SK-N-SH treated with all-trans-retinoic acid at 6 μM for 48 hours (cell line): ENCODE measurements at regions not wholly inside any gene's neighbourhood (a gene's known extent, or its start where the extent isn't known, plus 50 kb on each side); places are given as distances from the start of the nearest gene placed in this dataset.
A peak's percentile ranks its signal among the peaks of the same experiment; 100 is the strongest.

Experiments used
- ATAC-seq: fragments of 200-7000 bp; cut with Tn5 transposase; 3 replicates; pipeline ENCODE4 v1.9.1; 2020; ENCODE audit warnings: mild to moderate bottlenecking, moderate library complexity
- ARNTL ChIP-seq: fragments of 450-650 bp; formaldehyde crosslinking; IDR thresholded peaks from 2 replicates; pipeline ENCODE4 v1.5.0; 2020; ENCODE audit warnings: low read depth, mild to moderate bottlenecking, moderate library complexity, borderline replicate concordance
- CSDC2 ChIP-seq: fragments of 250-450 bp; sonication (Bioruptor Pico); IDR thresholded peaks from 2 replicates; pipeline ENCODE4 v1.5.0; 2020; ENCODE audit warnings: mild to moderate bottlenecking, moderate library complexity
- ESRRG ChIP-seq: fragments of 250-450 bp; sonication (Bioruptor Pico); IDR thresholded peaks from 2 replicates; pipeline ENCODE4 v1.6.1; 2021; ENCODE audit warnings: mild to moderate bottlenecking
- ISL1 ChIP-seq: fragments of 250-450 bp; sonication (Bioruptor Pico); IDR thresholded peaks from 2 replicates; pipeline ENCODE4 v2.1.2; 2022; ENCODE audit warnings: mild to moderate bottlenecking, moderate library complexity
- OSR1 ChIP-seq: fragments of 250-450 bp; sonication (Bioruptor Pico); IDR thresholded peaks from 2 replicates; pipeline ENCODE4 v1.8.0; 2022; ENCODE audit warnings: moderate library complexity, mild to moderate bottlenecking, inconsistent platforms
- PPARA ChIP-seq: fragments of 250-450 bp; sonication (Bioruptor Pico); IDR thresholded peaks from 2 replicates; pipeline ENCODE4 v1.5.0; 2020; ENCODE audit warnings: mild to moderate bottlenecking, borderline replicate concordance
- SNAI2 ChIP-seq: fragments of 250-450 bp; sonication (Bioruptor Pico); IDR thresholded peaks from 2 replicates; pipeline ENCODE4 v1.5.0; 2020; ENCODE audit warnings: mild to moderate bottlenecking, moderate library complexity
- TCF4 ChIP-seq: fragments of 250-450 bp; sonication (Bioruptor Pico); IDR thresholded peaks from 2 replicates; pipeline ENCODE4 v1.8.0; 2021; ENCODE audit warnings: mild to moderate bottlenecking, moderate library complexity, borderline replicate concordance
- TOX ChIP-seq: fragments of 250-450 bp; sonication (Bioruptor Pico); IDR thresholded peaks from 2 replicates; pipeline ENCODE4 v1.8.0; 2021; ENCODE audit warnings: mild to moderate bottlenecking, moderate library complexity, borderline replicate concordance
- ZC3H10 ChIP-seq: fragments of 250-450 bp; sonication (Bioruptor Pico); IDR thresholded peaks from 2 replicates; pipeline ENCODE4 v1.5.1; 2021; ENCODE audit warnings: mild to moderate bottlenecking, moderate library complexity
- ZFP30 ChIP-seq: fragments of 450-650 bp; formaldehyde crosslinking; IDR thresholded peaks from 2 replicates; pipeline ENCODE4 v1.5.0; 2022; ENCODE audit warnings: mild to moderate bottlenecking, moderate library complexity
- ZNF565 ChIP-seq: fragments of 450-650 bp; formaldehyde crosslinking; conservative IDR thresholded peaks from 2 replicates; pipeline ENCODE4 v1.5.0; 2020; ENCODE audit warnings: low read depth, mild to moderate bottlenecking, moderate library complexity
- ZNF70 ChIP-seq: fragments of 450-650 bp; formaldehyde crosslinking; IDR thresholded peaks from 2 replicates; pipeline ENCODE4 v1.5.0; 2020; ENCODE audit warnings: mild to moderate bottlenecking, moderate library complexity
- ZNF8 ChIP-seq: fragments of 450-650 bp; formaldehyde crosslinking; IDR thresholded peaks from 2 replicates; pipeline ENCODE4 v1.5.0; 2020; ENCODE audit warnings: mild to moderate bottlenecking, moderate library complexity
- TF ChIP-seq, protein P1 (sequence below): fragments of 250-450 bp; sonication (Bioruptor Pico); IDR thresholded peaks from 2 replicates; pipeline ENCODE4 v1.8.0; 2020; ENCODE audit warnings: mild to moderate bottlenecking, moderate library complexity, borderline replicate concordance
- TF ChIP-seq, protein P2 (sequence below): fragments of 250-450 bp; sonication (Bioruptor Pico); IDR thresholded peaks from 2 replicates; pipeline ENCODE4 v1.5.1; 2021; ENCODE audit warnings: mild to moderate bottlenecking, moderate library complexity
- TF ChIP-seq, protein P3 (sequence below): fragments of 250-450 bp; sonication (Bioruptor Pico); IDR thresholded peaks from 2 replicates; pipeline ENCODE4 v1.5.0; 2020; ENCODE audit warnings: mild to moderate bottlenecking, moderate library complexity
- TF ChIP-seq, protein P4 (sequence below): fragments of 250-450 bp; sonication (Bioruptor Pico); IDR thresholded peaks from 2 replicates; pipeline ENCODE4 v1.8.0; 2021; ENCODE audit warnings: low read depth, mild to moderate bottlenecking, moderate library complexity, borderline replicate concordance
- TF ChIP-seq, protein P5 (sequence below): fragments of 250-450 bp; sonication (Bioruptor Pico); IDR thresholded peaks from 2 replicates; pipeline ENCODE4 v1.5.1; 2020; ENCODE audit warnings: low read depth, mild to moderate bottlenecking, moderate library complexity

DNA sequence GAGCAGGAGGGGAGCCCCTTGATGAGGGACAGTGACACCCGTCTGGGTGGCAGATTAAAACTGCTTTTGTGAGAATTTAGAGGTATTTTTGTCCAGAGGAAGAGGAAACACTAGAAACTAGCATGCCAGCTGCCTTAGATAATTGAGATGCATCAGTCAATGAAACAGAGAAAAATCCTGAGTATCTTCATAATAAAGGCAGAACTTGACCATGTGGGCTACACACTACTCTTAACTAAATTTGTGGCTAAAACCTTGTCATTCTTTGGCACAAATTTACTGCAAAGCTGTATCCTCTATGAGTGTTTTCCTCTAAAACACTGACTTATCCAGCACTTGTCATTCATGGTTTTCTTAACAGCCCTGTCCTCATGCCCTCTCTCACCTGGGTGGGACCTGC, 259.7 kb upstream of the TPM1 start:
- peak; percentile 30 for ATAC-seq
- no peak for TF ChIP-seq ZNF70 (CRISPR knock-in tag)
- no peak for TF ChIP-seq ZFP30 (CRISPR knock-in tag)
- no peak for TF ChIP-seq CSDC2 (CRISPR knock-in tag)
- TF ChIP-seq, protein P1, sequence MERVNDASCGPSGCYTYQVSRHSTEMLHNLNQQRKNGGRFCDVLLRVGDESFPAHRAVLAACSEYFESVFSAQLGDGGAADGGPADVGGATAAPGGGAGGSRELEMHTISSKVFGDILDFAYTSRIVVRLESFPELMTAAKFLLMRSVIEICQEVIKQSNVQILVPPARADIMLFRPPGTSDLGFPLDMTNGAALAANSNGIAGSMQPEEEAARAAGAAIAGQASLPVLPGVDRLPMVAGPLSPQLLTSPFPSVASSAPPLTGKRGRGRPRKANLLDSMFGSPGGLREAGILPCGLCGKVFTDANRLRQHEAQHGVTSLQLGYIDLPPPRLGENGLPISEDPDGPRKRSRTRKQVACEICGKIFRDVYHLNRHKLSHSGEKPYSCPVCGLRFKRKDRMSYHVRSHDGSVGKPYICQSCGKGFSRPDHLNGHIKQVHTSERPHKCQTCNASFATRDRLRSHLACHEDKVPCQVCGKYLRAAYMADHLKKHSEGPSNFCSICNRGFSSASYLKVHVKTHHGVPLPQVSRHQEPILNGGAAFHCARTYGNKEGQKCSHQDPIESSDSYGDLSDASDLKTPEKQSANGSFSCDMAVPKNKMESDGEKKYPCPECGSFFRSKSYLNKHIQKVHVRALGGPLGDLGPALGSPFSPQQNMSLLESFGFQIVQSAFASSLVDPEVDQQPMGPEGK (CRISPR knock-in tag) = no peak
- no peak for TF ChIP-seq OSR1 (CRISPR knock-in tag)
- TF ChIP-seq ARNTL (CRISPR knock-in tag) = no peak
- no peak for TF ChIP-seq ZC3H10 (CRISPR knock-in tag)
- TF ChIP-seq TOX (CRISPR knock-in tag) = no peak
- no peak for TF ChIP-seq TCF4 (CRISPR knock-in tag)
- no peak for TF ChIP-seq ZNF565
- TF ChIP-seq, protein P2, sequence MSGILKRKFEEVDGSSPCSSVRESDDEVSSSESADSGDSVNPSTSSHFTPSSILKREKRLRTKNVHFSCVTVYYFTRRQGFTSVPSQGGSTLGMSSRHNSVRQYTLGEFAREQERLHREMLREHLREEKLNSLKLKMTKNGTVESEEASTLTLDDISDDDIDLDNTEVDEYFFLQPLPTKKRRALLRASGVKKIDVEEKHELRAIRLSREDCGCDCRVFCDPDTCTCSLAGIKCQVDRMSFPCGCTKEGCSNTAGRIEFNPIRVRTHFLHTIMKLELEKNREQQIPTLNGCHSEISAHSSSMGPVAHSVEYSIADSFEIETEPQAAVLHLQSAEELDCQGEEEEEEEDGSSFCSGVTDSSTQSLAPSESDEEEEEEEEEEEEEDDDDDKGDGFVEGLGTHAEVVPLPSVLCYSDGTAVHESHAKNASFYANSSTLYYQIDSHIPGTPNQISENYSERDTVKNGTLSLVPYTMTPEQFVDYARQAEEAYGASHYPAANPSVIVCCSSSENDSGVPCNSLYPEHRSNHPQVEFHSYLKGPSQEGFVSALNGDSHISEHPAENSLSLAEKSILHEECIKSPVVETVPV (CRISPR knock-in tag) = no peak
- TF ChIP-seq ZNF8 (CRISPR knock-in tag) = no peak
- TF ChIP-seq, protein P3, sequence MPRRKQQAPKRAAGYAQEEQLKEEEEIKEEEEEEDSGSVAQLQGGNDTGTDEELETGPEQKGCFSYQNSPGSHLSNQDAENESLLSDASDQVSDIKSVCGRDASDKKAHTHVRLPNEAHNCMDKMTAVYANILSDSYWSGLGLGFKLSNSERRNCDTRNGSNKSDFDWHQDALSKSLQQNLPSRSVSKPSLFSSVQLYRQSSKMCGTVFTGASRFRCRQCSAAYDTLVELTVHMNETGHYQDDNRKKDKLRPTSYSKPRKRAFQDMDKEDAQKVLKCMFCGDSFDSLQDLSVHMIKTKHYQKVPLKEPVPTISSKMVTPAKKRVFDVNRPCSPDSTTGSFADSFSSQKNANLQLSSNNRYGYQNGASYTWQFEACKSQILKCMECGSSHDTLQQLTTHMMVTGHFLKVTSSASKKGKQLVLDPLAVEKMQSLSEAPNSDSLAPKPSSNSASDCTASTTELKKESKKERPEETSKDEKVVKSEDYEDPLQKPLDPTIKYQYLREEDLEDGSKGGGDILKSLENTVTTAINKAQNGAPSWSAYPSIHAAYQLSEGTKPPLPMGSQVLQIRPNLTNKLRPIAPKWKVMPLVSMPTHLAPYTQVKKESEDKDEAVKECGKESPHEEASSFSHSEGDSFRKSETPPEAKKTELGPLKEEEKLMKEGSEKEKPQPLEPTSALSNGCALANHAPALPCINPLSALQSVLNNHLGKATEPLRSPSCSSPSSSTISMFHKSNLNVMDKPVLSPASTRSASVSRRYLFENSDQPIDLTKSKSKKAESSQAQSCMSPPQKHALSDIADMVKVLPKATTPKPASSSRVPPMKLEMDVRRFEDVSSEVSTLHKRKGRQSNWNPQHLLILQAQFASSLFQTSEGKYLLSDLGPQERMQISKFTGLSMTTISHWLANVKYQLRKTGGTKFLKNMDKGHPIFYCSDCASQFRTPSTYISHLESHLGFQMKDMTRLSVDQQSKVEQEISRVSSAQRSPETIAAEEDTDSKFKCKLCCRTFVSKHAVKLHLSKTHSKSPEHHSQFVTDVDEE (CRISPR knock-in tag) = no peak
- no peak for TF ChIP-seq ESRRG (CRISPR knock-in tag)
- TF ChIP-seq, protein P4, sequence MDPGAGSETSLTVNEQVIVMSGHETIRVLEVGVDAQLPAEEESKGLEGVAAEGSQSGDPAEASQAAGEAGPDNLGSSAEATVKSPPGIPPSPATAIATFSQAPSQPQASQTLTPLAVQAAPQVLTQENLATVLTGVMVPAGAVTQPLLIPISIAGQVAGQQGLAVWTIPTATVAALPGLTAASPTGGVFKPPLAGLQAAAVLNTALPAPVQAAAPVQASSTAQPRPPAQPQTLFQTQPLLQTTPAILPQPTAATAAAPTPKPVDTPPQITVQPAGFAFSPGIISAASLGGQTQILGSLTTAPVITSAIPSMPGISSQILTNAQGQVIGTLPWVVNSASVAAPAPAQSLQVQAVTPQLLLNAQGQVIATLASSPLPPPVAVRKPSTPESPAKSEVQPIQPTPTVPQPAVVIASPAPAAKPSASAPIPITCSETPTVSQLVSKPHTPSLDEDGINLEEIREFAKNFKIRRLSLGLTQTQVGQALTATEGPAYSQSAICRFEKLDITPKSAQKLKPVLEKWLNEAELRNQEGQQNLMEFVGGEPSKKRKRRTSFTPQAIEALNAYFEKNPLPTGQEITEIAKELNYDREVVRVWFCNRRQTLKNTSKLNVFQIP (CRISPR knock-in tag) = no peak
- no peak for TF ChIP-seq PPARA (CRISPR knock-in tag)
- TF ChIP-seq, protein P5, sequence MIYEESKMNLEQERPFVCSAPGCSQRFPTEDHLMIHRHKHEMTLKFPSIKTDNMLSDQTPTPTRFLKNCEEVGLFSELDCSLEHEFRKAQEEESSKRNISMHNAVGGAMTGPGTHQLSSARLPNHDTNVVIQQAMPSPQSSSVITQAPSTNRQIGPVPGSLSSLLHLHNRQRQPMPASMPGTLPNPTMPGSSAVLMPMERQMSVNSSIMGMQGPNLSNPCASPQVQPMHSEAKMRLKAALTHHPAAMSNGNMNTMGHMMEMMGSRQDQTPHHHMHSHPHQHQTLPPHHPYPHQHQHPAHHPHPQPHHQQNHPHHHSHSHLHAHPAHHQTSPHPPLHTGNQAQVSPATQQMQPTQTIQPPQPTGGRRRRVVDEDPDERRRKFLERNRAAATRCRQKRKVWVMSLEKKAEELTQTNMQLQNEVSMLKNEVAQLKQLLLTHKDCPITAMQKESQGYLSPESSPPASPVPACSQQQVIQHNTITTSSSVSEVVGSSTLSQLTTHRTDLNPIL (CRISPR knock-in tag) = no peak
- TF ChIP-seq ISL1 (CRISPR knock-in tag) = no peak; the same call in 1 of the 2 replicates
- no peak for TF ChIP-seq SNAI2 (CRISPR knock-in tag)

DNA sequence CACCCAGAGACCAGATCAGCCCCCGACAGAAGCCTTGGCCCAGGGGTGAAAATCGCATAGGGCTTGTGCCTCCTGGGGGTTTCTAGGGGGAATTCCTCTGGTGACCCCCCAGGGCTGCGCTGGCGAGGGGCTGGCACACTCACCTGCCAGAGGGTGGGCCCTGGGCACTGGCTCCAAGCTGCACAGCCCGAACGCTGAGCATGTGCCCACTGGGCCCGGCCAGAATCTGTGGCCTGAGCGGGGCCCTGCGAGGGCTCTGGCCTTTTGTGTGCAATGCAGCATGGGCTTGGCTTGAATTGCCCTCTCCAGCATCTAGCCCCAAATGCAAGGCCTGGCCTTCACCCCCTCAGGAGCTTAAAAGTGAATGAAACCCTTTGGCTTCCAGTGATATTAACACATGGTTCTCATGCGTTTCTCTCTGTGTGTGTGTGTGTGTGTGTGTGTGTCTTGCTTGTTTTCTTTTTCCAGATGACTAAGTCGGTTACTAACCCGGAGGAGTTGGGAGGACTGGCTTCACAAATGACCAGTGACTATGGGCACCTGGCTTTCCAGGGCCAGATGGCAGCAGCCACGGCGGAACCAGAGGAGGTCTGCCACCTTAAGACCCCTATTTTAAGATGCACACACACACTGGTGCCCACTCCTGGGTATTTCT, 259.1 kb upstream of the TPM1 start:
- TF ChIP-seq TCF4 (CRISPR knock-in tag) (no peak), ZFP30 (CRISPR knock-in tag) (no peak), PPARA (CRISPR knock-in tag) (no peak), ZNF8 (CRISPR knock-in tag) (no peak), ESRRG (CRISPR knock-in tag) (no peak), ISL1 (CRISPR knock-in tag) (no peak), CSDC2 (CRISPR knock-in tag) (no peak), ZC3H10 (CRISPR knock-in tag) (no peak)
- TF ChIP-seq, protein P3 (CRISPR knock-in tag) = no peak
- ATAC-seq = peak; percentile 29
